GM21515 (cell line): ENCODE measurements at regions not wholly inside any gene's neighbourhood (a gene's known extent, or its start where the extent isn't known, plus 50 kb on each side); places are given as distances from the start of the nearest gene placed in this dataset.

Source experiments
- ATAC-seq: cut with Tn5 transposase; IDR thresholded peaks from one replicate; pipeline ENCODE4 v1.9.1; 2021; ENCODE audit not compliant: unreplicated experiment

DNA sequence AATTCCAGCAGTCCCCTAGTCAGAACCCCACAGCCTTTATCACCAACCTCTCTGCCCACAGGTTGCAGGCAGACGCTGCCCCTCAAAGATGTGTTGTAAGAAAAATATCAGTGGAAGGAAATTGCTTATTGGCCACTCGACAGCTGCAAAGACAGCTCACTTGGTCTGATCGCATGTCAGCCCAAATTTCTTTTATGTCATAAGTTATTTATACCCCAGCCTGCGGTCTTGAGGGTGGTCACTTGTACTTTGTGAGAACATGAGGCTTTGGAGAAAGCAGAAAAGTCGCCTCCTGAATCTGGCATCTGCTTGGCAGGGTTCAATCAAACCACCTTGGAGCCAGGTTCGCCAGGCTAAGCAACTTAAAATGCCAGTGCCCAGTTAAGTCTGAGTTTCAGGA, 236.5 kb upstream of the CDH4 start:
- no peak for ATAC-seq

DNA sequence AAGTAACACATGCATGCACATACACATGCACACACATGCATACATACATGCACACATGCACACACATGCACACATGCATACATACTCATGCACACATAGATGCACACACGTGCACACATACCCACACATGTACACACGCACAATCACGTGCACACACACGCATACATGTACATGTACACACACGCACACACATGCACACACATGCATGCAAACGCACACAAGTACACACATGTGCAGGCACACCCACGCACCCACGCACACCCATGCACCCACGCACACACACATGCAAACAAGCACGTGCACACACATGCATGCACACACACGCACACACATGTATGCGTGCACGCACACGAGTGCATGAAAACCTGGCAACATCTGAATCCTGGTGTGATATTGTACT, 232.7 kb upstream of the CDH4 start:
- no peak for ATAC-seq

DNA sequence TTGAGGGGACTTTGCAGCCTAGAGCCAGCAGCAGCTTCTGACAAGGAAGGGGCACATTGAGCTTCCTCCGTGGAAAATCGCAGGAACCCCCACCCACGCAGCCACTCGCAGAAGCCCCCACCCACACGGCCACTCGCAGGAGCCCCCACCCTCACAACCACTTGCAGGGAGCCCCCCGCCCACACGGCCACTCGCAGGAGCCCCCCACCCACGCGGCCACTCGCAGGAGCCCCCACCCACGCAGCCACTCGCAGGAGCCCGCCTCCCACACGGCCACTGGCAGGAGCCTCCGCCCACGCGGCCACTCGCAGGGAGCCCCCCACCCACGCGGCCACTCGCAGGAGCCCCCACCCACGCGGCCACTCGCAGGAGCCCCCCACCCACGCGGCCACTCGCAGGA, 228.4 kb upstream of the CDH4 start:
- no peak for ATAC-seq

DNA sequence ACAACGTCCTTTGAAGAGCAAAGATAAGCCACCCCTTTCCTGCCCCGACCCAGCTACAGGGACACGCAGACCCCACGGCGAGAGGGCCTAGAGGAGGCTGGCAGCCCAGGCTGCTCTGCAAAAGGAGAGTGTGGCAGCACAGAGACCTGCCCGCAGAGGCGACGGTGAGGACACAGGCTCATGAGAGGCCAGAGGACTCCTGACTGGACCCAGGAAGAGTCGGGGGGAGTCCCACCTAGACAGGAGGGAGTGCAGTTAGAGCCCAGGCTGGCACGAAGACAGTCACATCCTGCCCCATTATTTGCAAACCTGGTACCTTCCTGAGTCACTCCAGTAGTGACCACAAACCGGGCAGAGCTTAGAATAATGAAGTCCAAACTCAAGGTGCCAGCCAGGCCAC, 227.7 kb upstream of the CDH4 start:
- ATAC-seq: no peak

DNA sequence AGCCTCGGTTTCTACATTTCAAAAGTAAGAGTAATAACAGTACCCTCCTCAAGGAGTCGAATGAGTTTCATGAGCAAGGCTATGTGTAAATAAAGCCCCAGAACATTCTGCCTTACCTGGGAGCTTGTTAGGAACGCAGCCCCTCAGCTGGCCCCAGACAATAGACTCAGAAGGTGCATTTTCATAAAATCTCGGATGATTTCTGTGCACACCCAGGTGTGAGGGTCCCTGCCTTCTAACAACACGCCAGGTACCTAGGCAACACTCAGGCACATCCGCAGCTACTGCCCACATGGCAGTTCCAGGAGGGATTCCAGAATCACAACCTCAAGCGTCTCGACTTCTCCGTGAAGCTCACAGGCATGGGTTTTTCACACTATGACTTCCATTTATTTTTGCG, 226.5 kb upstream of the CDH4 start:
- no peak for ATAC-seq

DNA sequence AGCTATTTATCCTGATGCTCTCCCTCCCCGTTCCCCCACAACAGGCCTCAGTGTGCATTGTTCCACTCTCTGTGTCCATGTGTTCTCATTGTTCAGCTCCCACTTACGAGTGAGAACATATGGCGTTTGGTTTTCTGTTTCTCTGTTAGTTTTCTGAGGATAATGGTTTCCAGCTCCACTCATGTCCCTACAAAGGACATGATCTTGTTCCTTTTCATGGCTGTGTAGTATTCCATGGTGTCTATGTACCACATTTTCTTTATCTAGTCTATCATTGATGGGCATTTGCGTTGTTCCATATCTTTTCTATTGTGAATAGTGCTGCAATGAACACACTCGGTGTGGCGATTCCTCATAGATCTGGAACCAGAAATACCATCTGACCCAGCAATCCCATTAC, 225.9 kb upstream of the CDH4 start:
- ATAC-seq: no peak

DNA sequence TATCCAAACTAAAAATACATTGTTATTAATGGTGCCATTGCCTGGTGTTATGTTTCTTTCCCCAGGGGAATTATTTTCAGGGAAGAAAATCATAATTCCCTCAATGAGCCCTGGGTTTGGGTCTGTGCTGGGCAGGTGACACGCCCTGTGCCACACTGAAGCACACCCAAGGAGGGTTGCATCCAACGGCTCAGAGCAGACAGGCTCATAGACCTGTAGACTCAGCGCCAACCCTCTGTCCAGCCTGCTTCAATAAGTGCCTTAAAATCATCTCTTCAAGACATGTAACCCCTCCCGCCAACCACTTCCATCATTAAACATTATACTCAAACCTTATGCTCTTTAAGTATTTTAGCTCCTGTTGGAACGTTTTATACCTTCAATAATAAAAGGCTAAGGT, 225.3 kb upstream of the CDH4 start:
- no peak for ATAC-seq

DNA sequence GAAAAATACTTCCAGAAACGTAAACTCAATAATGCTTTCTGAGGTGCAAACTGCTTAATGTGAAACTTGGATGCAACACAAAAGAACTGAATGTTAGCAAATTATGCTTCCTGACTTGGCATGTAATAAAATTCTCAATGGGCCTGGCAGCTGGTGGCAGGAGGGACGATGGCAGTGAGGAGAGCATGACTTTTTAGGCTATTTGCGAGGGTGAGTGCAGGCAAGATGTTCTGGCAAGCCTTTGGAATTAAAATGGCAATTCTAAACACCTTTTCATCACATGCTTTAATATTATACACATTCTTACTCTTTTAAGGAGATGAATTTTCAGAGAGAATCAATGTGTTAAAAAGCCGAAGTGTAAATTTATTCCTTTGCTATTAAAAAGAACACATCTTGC, 224.8 kb upstream of the CDH4 start:
- no peak for ATAC-seq

DNA sequence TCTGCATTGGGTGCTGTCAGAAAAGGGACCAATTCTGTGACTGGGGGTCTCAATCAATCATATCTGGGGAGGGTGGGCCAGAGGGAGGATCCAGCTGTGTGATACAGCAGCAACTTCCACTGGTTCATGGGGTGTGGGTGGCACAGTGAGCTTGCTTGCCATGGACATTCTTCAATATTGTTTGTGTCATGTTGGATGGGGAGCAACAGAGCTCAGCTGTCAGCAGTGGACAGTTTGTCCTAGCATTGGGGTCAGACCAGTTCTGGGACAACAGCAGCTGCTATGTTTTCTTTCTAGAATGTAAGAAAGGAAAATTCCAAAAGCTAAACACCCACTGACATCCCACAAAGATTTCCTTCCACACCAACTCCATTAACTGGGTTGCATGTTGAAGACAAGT, 221.9 kb upstream of the CDH4 start:
- ATAC-seq: no peak

DNA sequence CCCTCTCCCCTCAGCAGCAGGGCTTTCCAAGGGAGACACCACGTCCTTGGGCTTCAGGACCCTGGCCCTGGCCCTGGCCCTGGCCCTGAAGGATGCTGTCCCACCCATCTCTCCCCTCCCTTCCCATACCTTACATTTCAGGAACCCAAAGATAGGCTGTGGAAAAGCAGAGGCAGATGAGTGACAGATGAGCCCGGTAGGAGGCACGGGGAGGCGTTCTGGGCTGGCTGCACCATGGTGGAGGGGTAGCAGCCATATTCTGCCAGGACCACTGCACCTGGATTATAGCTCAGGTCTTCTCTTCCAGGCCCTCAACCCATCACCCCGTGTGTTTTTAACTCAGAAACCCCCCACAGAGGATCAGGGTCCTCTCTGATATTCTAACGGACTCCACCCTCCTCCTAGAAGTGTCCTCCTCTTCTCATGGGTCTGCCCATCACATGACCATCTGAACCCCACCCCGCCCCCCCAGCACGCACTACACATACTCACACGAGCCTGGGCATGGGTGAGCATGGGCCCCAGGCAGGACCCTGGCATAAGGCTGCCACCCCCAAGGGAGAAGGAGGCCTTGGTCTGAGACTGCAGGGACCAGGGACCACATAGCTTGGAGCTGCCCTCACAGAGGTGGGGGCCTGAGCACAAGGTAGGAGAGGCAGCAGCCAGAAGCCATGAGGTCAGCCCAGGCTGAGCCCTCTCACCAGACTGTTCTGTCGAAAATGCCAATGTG, 220.8 kb upstream of the CDH4 start:
- no peak for ATAC-seq

DNA sequence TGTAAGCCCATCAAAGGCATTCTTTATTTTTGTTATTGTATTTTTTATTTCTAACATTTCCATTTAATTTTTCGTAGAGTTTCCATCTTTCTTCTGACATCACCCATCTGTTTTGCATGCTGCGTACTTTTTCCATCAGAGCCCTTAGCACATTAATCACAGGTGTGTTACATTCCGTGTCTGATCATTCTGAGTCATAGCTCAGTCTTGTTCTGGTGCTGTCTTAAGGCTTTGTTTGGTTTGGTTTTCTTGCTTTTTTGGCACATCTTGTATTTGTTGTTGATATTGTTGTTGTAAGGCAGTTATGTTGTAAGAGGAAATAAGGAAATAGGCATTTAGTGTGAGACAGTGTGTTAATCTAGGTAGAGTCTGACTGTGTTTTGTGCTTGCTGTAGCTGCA, 214.6 kb upstream of the CDH4 start:
- ATAC-seq: no peak

DNA sequence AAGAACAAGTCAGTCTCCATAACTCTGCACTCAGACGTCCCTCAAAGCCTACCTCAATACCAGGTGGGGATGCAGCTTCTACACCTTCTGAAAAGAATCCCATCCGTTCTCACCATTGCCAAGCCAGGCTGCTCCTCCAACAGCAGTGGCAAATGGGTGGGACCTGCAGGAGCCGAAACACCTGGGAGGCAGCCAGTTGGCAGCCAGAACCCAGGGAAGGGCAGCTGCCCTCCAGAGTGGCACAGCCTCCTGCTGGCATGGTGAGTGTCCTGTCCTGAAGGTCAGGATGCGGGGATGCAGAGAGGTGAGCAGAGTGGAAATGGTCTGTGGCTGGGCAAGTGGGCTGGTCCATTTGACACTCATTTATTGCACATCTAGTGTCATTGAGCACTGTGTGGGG, 210.6 kb upstream of the CDH4 start:
- no peak for ATAC-seq

DNA sequence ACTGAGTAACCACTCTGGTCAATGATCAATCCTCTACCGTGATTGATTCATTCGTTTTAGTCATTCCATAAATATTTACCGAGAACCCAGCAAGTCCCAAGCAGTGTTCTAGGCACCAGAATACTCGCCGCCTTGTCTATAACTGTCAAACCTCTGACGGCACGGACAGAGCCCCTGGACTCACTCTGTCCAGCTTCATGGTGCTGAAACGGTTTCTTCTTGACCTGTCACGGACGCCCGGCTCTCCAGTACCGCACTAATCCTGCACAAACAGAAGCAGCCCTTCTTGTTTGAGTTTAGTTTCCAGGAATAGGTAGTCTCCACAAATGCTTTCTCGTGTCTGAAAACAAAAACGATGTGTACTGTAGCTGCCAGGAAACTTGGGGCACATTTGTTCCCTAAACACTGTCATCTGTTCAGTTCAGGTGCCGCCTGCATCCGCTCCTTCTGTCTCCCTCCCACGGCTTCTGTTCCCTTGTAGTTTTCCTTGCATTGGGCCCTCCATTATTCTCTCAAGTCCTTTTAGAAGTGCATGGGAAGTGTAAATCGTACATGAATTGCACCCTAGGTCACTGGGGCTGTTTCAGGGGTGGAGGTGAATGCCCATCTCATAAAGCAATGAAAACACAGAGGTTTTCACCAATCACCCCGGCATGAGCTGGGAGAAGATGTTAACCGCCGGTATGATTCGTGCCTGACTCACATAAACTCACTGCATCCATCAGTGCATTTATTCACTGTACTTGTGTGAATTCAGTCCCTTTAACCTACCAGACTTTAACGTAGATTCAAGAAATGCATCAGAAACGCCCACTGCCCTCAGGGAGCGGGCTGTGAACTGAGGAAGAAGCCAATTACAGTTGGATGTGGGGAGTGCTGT, 209.3 kb upstream of the CDH4 start:
- ATAC-seq: no peak

DNA sequence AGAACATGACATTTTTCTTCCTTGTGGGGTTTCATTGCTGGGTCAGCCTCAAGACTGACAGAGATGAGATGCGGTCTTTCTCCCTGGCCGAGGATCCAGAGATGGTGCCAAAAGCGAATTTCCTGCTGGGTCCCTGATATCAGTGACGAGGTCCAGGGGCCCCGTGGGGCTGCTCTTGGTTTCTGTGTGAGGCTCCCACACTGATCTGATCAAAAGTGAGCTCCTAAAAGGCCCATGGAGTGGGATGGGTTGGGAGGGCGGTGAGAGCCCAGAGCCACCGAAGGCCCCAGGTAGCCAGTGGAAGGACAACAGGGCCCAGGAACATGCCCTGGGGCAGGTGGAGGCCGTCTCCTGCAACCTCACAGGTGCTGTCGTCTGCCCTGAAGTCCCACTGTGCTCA, 208.4 kb upstream of the CDH4 start:
- no peak for ATAC-seq

DNA sequence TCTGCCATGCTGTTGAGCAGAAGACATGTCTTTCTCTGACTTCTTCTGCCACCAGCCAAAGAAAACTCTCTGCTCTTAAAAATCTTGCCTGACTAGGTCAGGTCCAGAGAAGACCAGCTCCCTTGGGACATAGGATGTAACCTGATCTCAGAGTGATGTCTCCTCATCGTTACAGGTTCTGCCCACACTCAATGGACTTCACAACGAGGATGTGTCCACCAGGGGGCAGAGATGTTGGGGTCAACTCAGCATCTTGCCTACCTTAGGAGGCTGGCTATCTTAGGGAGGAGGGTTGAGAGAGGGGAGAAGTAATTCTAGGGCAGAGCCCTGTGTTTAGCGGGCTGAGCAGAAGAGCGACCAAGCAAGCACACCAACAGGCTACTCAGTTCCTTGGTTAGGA, 207.6 kb upstream of the CDH4 start:
- no peak for ATAC-seq

DNA sequence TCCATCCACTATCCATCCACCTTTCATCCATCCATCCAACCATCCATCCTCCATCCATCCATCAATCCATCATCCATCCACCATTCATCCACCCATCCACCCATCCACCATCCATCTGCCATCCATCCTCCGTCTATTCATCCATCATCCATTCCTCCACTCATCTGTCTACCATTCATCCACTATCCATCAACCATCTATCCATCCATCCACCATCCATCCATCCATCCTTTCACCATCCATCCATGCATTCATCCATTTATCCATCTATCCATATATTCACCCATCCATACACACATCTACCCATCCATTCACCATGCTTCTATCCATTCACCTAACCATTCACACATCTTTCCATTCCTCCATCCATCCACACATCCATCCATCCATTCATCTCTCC, 207.0 kb upstream of the CDH4 start:
- ATAC-seq: no peak

DNA sequence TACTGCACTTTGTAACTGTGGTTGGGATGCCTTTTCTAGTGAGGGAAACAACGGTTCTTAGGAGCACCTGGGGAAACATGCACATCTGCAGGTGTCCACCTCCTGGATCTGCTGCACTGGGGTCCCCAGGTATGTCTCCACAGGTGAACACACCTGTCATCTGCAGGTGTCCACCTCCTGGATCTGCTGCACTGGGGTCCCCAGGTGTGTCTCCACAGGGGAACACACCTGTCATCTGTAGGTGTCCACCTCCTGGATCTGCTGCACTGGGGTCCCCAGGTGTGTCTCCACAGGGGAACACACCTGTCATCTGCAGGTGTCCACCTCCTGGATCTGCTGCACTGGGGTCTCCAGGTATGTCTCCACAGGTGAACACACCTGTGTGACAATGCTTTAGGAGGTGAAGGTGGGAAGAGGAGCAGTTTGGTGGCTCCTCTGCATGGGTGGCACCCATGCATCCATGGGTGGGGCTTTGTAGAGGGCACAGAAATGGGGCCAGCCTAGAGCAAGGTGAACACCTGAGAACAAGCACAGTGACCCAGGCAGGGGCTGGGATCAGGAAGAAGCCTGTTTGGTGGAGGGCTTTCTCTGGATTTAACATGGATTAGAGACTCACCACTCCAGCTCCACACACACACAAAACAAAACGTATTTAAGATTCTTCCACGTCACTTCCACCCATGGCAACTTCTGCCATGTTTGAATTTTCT, 206.0 kb upstream of the CDH4 start:
- no peak for ATAC-seq

DNA sequence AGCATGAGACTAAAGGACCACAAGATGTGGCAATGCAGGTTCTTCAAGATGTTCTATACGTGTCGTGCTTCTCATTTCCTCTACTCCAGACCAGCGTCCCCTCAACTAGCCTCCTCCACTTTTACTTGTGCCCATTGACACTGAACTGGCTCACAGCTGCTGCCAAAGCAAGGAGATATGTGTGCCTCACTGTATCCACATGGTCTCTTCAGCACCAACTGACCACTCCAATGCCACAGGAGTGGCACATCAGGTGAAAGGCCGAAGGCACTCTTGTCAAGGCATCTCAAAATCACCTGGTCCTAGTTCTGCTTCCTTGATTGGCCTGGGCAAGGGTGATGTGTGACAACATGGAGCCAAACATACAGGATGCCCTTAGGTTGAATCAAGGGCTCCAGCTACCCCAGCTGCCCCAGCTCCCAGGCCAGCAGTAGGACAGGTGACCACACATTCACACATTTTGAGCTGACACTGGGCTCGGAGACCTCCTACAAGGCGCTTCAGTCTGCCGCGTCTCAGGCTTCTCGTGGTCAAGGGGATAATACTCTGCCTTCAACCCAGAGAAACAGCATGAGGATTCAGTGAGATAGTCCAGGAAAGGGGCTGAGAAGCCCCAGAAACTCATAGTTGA, 205.2 kb upstream of the CDH4 start:
- ATAC-seq: no peak

DNA sequence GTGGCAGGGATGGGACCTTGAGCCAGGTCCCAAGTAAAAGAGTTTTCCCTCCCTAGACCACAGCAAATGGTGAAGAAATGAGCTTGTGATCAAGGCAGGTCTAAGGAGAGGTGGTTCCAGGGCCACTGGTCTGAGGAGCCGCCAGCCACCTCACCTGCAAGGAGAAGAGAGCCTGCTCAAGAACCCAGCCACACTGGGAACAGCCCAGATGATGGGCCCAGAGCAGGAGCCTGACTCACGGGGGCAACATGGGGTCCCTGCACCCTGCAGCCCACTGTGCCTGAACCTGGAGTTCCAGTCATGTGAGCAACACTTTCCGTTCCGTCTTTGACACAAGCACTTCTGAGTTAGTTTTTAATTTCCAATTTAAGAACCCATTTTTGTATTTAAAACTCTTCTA, 204.5 kb upstream of the CDH4 start:
- ATAC-seq: no peak

DNA sequence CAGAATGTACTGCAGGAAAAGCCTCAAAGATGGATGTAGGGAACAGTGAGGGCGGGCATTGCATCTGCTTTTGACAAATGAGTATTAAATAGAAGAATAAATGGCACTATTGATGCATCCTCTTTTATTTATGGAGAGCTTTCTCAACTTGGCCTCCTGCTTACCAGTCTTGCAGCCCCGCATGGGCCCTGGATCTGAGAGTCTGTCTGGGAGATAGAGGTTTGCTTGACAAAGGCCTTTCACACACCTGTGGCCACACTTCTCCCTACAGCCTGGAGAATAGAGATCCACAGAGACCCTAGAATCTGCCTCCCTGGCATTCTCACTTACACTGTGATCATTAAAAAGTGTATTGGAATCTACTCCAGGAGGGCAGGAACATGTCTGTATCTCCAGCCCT, 203.8 kb upstream of the CDH4 start:
- no peak for ATAC-seq

DNA sequence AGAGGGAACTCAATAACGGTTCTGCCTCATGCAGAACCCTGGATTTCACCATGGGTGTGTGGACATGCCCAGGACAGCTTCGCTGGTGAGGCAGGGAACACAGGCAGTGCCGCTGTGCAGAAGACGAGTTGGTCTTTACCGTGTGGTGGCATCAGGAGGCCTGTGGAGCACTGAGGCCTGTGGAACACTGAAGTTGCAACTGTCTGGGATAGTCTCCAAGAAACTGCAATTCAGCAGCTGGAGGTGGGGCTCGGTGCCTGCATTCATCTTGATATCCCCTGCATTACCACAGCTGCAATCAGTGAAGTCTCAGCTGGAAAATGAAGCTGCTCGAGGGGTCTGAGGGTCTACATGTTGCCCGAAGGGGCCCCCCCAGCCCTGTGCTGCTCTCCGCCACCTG, 202.4 kb upstream of the CDH4 start:
- no peak for ATAC-seq
